HG02610 (cell line): ENCODE measurements at regions not wholly inside any gene's neighbourhood (a gene's known extent, or its start where the extent isn't known, plus 50 kb on each side); places are given as distances from the start of the nearest gene placed in this dataset.
"Not testable (repeated sequence)": the region's sequence is repeated elsewhere in the genome, so short reads cannot be mapped to it uniquely, and the experiment has no call there.

ENCODE experiments used
- ATAC-seq: cut with Tn5 transposase; IDR thresholded peaks from one replicate; pipeline ENCODE4 v1.9.1; 2021; ENCODE audit warnings: mild to moderate bottlenecking, moderate library complexity; ENCODE audit not compliant: unreplicated experiment

GRCh38 chr22:23397613-23398567 lies 182.2 kb downstream of the IGLL1 start:
- no peak for ATAC-seq

DNA sequence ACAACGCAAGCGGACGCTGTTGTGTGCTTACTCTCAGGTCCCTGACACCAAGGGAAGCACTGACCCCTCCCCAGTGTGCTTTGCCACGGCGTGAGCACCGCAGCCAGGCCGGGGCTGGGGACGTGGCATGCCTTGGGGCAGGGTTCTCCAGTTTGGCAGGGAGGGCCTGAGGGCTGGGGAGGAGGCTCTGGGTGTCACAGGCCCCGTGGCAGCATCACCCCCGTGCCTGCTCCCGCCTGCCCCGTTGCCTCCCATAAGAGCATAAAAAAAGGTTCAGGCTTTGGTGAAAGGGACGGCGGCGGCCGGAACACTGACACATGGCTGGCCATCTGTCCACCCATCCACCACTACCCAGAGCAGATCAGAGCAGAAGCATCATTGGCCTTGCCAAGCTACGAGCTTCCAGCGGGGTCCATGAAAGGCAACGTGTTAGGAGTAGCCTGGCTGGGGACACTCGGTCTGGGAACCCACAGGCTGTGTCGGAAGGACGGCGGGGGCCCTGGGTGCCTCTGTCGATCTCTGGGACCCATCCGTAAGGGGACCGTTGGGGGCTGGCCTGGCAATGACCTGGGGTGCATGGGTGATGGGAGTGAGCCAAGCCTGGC lies 183.0 kb downstream of the IGLL1 start:
- no peak for ATAC-seq

DNA sequence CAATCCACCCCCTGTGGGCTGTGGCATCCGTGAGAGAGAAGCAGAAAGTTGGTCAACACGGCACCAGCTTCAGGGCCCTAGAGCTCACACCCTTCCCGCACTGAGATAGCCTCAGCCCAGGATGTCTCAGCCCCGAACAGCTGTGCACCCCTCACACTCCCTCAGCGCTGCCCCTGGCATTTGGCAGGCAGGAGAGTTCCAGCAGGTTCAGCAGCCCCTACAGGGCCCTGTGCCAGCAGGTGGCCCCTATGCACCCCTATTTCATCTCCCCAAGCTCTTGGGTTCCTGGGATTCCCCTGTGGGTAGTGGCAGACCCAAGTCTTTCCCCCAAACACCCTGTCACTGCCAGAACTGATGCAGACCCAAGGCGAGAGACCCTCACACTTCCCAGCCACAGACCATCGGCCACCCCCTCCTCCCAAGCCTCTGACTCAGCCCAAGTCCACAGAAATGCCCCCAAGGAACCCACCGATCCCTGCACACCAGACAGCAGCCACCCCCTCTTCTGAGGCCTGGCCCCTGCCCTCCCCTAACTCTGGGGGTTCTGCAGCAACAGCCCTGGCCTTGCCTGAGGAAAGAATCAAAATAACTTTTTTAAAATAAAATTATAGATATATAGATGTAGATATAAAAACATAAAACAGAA lies 183.6 kb downstream of the IGLL1 start:
- no peak for ATAC-seq

DNA sequence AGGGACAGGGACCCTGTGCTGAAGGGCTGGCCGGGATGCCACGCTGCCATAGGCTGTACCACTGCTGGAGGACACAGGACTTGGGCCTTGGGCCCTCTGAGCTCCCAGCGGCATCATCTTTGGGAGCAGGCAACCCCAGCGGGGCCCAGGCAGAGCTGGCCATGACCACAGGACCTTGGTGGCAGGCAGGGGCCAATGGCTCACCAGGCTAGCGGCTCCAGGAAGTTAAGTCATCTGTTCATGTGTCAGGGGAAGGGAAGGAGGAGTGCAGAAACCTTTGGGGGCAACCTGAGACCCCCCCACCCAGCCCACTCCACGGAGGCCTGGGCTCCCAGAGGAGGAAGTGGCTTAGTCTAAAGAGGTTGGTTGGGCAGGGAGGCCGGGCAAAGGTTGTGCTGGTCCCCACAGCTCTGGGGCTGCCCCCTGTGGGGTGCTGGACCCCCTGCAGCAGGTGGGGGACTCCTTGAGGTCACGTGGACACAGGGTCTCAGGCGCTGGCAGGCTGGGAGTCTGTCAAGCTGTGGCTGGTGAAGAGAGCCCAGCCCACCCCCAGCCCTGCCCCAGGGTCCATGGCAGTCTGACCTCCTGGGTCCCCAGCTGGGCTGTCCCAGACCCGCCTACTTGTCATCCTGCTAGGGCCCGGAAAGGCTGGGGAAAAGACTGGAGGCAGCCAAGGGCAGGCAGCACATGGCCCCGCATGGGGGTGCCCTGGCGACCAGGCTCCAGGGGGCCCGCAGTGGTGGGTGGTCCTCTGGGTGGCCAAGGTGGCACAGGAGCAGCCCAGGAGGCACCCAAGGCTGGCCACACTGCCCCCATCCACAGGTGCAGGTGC lies 184.3 kb downstream of the IGLL1 start:
- no peak for ATAC-seq

DNA sequence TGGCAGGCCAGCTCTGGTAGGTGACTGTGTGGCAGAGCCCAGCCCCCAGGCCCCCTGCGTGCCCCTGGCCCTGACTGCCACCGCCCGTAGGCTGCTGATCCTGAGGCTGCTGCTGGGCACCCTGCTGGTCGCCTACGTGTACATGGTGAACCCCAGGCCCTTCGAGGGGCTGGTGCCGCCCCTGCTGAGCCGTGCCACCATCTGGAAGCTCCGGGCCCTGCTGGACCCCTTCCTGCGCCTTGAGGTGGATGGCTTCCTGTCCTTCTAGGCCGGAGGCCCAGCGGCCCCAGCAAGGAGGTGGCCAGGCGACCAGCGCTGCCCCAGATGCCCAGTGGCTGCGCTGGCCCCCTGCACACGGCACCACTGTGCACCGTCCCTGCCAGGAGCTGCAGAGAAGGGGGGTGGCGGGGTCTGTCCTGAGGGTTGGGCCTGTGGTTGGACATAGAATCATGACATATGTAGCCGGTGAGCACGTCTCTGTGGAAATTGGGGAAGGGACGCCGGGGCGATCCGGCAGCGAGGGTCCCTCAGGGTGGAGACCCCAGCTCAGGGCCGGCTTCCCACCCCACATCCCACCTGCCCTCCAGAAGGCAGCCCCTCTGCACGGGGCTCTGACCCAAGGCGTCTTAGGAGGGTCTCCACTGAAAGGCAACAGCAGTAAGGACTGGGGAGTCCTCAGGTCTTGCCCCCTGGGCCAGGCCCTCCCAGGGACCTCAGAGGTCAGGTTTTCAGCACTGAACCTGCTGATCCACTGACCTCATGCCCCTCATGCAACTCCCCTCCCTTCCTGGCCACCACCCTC lies 185.4 kb downstream of the IGLL1 start:
- no peak for ATAC-seq

GRCh38 chr22:23393721-23394320 lies 186.3 kb downstream of the IGLL1 start:
- no peak for ATAC-seq

DNA sequence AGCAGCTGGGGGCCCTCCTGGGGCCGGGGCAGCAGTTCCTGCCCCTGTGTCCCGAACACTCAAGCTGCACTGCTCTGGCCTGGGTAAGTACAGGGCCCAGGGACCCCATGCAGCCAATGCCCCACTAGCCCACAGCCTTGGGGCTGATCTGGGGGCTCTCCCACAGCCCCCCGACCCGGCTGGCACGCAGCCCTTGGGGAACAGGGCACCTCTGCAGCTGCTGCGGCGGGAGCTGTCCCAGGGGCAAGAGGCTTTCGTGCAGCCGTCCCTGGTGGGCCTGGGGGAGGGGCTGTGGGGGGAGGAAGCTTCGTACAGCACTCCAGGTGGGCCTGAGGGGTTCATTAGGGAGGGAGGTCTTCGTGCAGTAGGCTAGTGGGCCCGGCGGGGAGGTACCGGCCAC lies 186.9 kb downstream of the IGLL1 start:
- ATAC-seq, result not testable (repeated sequence)

GRCh38 chr22:23392420-23393121 lies 187.5 kb downstream of the IGLL1 start:
- ATAC-seq, result no peak

- no peak for ATAC-seq
Measured at GRCh38 chr22:23391022-23391421, 189.1 kb downstream of the IGLL1 start.

DNA sequence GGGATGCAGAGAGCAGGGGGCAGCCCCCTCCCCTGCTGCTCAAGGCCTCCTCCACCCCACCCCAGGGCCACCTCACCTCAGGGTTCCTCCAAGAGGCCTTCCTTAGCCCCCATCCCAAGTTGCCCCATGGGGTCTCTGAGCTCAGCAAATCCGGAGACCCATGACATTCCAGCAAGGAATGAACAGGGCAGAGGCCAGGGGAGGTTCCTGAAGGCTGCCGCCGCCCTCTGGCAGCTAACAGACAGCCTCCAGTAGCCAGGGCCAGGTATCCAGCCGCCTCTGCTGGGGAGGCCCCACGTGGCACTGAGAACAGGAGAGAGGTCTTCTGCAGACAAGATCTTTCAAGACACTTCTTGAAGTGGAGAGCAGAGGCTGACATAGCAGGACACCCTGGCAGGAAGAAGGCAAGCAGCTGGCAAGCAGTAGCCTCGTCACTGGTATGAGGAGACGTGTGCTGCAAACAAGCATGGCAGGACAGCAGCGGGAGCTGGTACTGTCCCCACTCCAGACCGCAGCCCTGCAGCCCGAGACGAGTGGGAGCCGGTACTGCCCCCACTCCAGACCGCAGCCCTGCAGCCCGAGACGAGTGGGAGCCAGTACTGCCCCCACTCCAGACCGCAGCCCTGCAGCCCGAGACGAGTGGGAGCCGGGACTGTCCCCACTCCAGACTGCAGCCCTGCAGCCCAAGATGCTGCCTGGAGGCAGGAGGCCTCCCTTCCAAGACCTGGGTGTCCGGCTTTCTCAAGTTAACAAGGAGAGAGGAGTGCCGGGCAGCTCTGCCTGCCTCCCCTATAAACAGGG lies 190.6 kb downstream of the IGLL1 start:
- ATAC-seq, result no peak

DNA sequence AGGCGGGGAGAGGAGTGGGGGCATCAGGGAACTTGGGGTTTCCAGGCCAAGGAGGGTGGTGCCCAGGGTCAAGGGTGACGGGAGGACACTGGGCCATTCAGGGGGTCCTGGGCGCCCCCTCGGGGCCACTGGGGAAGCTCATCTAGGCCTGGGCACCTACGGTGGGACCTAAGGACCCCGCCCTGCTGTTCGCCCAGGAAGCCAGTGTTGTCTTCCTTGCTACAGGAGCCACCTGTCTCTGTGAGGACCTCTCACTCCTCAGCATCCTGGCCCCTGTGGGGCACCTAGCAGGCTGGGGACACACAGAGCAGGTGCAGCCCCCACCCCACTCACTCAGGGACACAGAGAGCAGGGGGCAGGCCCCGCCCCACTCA lies 191.6 kb downstream of the IGLL1 start:
- ATAC-seq, result no peak

DNA sequence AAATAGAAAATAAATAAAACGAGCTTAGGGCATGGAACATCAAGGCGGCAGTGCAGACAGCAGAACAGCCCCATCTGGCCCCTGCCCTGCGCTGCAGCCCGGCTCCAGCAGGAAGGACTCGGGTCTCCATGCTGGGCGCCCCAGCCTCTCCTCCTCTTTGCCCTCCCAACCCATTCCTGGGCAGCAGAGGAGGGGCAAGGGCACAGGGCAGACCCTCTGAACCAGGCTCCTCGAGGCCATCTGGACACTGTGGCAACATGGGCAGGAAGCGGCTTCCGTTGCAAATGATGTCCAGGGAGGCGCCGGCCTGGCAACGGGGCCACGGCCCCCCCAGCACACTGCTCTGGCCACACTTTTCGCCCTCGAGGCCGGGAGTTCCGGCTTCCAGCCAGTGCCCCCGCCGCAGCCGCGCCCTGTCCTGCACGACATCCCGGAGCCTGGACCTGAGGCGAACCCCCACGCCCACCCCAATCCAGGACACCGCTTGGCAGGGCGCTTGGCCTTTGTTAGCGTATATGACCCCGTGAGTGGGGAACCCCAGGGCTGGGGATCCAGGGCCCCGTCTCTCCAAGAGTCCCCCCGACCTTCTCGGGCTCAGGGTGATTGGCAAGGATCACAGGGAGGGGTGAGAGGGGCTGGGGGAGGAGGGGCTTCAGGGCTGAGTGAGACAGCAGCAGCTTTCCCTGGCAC lies 192.1 kb downstream of the IGLL1 start:
- ATAC-seq, result no peak

- ATAC-seq, result no peak
Measured at GRCh38 chr22:23386822-23387580, 193.1 kb downstream of the IGLL1 start.

- no peak for ATAC-seq
Measured at GRCh38 chr22:23385678-23386631, 194.1 kb downstream of the IGLL1 start.

DNA sequence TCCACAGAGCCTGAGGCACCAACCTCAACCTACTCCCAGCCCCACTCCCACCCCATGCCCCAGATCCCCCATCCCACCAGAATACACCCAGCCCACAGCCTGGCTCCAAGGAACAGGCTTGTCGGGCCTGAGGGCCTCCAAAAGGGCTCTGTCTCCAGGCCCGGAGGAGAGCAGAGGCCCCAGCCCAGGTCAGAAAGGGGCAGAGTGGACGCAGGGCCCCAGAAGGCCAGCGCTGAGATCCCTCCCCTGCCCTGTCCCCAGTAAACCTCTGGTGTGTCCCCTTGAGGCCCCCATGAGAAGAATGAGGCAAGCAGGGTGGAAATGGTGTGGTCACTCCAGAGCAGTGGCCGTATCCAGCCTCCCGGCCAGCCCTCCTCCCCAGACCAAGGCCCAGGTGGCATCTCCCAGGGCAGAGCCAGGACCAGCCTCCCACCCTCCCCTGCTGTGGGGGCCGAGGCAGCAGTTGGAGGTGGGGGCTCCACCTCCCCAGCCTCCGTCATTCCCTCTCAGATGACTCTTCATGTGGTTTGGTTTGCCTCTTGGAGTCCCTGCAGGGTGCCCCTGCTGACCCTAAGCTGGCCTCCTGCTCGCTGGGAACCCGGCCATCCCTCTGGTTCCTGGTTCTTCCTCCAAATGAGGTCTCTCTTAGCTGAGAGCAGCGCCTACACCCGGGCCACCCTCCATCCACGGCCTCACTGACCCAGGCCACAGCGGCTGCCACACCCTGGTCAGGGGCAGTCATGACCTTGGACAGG lies 195.0 kb downstream of the IGLL1 start:
- no peak for ATAC-seq
